GM19395 (cell line): ENCODE measurements at regions not wholly inside any gene's neighbourhood (a gene's known extent, or its start where the extent isn't known, plus 50 kb on each side); places are given as distances from the start of the nearest gene placed in this dataset.
"Not testable (repeated sequence)": the region's sequence is repeated elsewhere in the genome, so short reads cannot be mapped to it uniquely, and the experiment has no call there.

Experiments used
- ATAC-seq: cut with Tn5 transposase; IDR thresholded peaks from one replicate; pipeline ENCODE4 v1.9.1; 2021; ENCODE audit warnings: mild to moderate bottlenecking, moderate library complexity; ENCODE audit not compliant: unreplicated experiment

- no peak for ATAC-seq
These were observed 160.9 kb downstream of the EDEM1 start for GRCh38 chr3:5348229-5348902.

- ATAC-seq, result no peak
These were observed 161.8 kb downstream of the EDEM1 start for GRCh38 chr3:5349343-5349742.

GRCh38 chr3:5357089-5357488, 169.6 kb downstream of the EDEM1 start:
- ATAC-seq, result no peak

GRCh38 chr3:5358911-5359310, 171.4 kb downstream of the EDEM1 start:
- no peak for ATAC-seq

- ATAC-seq, result no peak
These were observed 172.9 kb downstream of the EDEM1 start for GRCh38 chr3:5360453-5360852.

GRCh38 chr3:5366746-5367145, 179.2 kb downstream of the EDEM1 start:
- no peak for ATAC-seq

- ATAC-seq, result not testable (repeated sequence)
These were observed 184.0 kb downstream of the EDEM1 start for GRCh38 chr3:5371555-5371954.

- no peak for ATAC-seq
These were observed 189.3 kb downstream of the EDEM1 start for GRCh38 chr3:5376761-5377160.

- not testable (repeated sequence) for ATAC-seq
These were observed 191.8 kb downstream of the EDEM1 start for GRCh38 chr3:5379266-5379665.

- not testable (repeated sequence) for ATAC-seq
These were observed 196.2 kb downstream of the EDEM1 start for GRCh38 chr3:5383486-5384263.

- ATAC-seq, result no peak
These were observed 197.2 kb downstream of the EDEM1 start for GRCh38 chr3:5384557-5385236.

GRCh38 chr3:5388091-5388490, 200.6 kb downstream of the EDEM1 start:
- ATAC-seq, result no peak

GRCh38 chr3:5389057-5389456, 201.6 kb downstream of the EDEM1 start:
- no peak for ATAC-seq

GRCh38 chr3:5390221-5390620, 202.7 kb downstream of the EDEM1 start:
- peak; percentile 71 for ATAC-seq

GRCh38 chr3:5390936-5391625, 203.6 kb downstream of the EDEM1 start:
- ATAC-seq, result no peak

- ATAC-seq, result no peak
These were observed 213.5 kb downstream of the EDEM1 start for GRCh38 chr3:5401002-5401401.

GRCh38 chr3:5404718-5405117, 217.2 kb downstream of the EDEM1 start:
- no peak for ATAC-seq

- ATAC-seq, result no peak
These were observed 224.3 kb downstream of the EDEM1 start for GRCh38 chr3:5411786-5412185.

- no peak for ATAC-seq
These were observed 235.6 kb downstream of the EDEM1 start for GRCh38 chr3:5423076-5423475.

- ATAC-seq, result no peak
These were observed 236.0 kb downstream of the EDEM1 start for GRCh38 chr3:5423523-5423922.

- ATAC-seq, result no peak
These were observed 237.9 kb downstream of the EDEM1 start for GRCh38 chr3:5425371-5425770.
